Astrocyte of the spinal cord (primary cell): ENCODE measurements at regions not wholly inside any gene's neighbourhood (a gene's known extent, or its start where the extent isn't known, plus 50 kb on each side); places are given as distances from the start of the nearest gene placed in this dataset.

Experiments used
- DNase-seq: peaks from one replicate; pipeline ENCODE4 v3.0.0; 2011; ENCODE audit warnings: low read depth, low spot score
- H3K4me3 ChIP-seq: 2 replicates; pipeline ENCODE4 v1.5.1; 2011; ENCODE audit warnings: low read depth, mild to moderate bottlenecking, low read length, moderate library complexity
- CTCF ChIP-seq: IDR thresholded peaks from 2 replicates; pipeline ENCODE4 v1.5.1; 2012; ENCODE audit warnings: low read depth, mild to moderate bottlenecking, low read length, inconsistent platforms
- in situ Hi-C: cut with HindIII; loops from 2 replicates; pipeline ENCODE4 v1.10.0; 2017; ENCODE audit warnings: low sequenced_read_pairs

GRCh38 chr18:37639846-37640245, 74.2 kb upstream of the CELF4 start:
- no peak for TF ChIP-seq CTCF
- H3K4me3 ChIP-seq = no peak overlapping the region
- in situ Hi-C loops = no loop called here
- DNase-seq = no peak

GRCh38 chr18:37637478-37637850, 71.9 kb upstream of the CELF4 start:
- in situ Hi-C loops = no loop called here
- DNase-seq = no peak
- H3K4me3 ChIP-seq = no peak overlapping the region
- no peak for TF ChIP-seq CTCF

- in situ Hi-C loops = no loop called here
- no peak for DNase-seq
- no peak overlapping the region for H3K4me3 ChIP-seq
- no peak for TF ChIP-seq CTCF
These were observed 71.4 kb upstream of the CELF4 start for GRCh38 chr18:37636831-37637477.

GRCh38 chr18:37634516-37634915, 68.9 kb upstream of the CELF4 start:
- TF ChIP-seq CTCF = no peak
- in situ Hi-C loops = no loop called here

GRCh38 chr18:37631422-37631821, 65.8 kb upstream of the CELF4 start:
- no peak for TF ChIP-seq CTCF
- DNase-seq = no peak
- no peak overlapping the region for H3K4me3 ChIP-seq
- in situ Hi-C loops = no loop called here

More at GRCh38 chr18:37634516-37634915, 68.9 kb upstream of the CELF4 start:
- DNase-seq = no peak
- no peak overlapping the region for H3K4me3 ChIP-seq

- in situ Hi-C loops = no loop called here
- H3K4me3 ChIP-seq = no peak overlapping the region
- DNase-seq = no peak
- no peak for TF ChIP-seq CTCF
These were observed 64.7 kb upstream of the CELF4 start for GRCh38 chr18:37630334-37630733.
